HEK293T (cell line): ENCODE measurements at regions not wholly inside any gene's neighbourhood (a gene's known extent, or its start where the extent isn't known, plus 50 kb on each side); places are given as distances from the start of the nearest gene placed in this dataset.

Experiments
- BHLHE40 ChIP-seq: fragments of 450-650 bp; IDR thresholded peaks from 2 replicates; pipeline ENCODE4 v1.6.1; 2016; ENCODE audit warnings: mild to moderate bottlenecking, moderate library complexity, borderline replicate concordance
- ELF4 ChIP-seq: fragments of 450-650 bp; IDR thresholded peaks from 2 replicates; pipeline ENCODE4 v1.6.1; 2017; ENCODE audit warnings: antibody characterized with exemption
- FOXA1 ChIP-seq: fragments of 450-650 bp; IDR thresholded peaks from 2 replicates; pipeline ENCODE4 v1.6.1; 2016; ENCODE audit warnings: mild to moderate bottlenecking
- FOXM1 ChIP-seq: fragments of 450-650 bp; IDR thresholded peaks from 2 replicates; pipeline ENCODE4 v1.6.1; 2017; ENCODE audit warnings: mild to moderate bottlenecking, borderline replicate concordance
- SP1 ChIP-seq: fragments of 450-650 bp; IDR thresholded peaks from 2 replicates; pipeline ENCODE4 v1.6.1; 2017
- SUZ12 ChIP-seq: fragments of 450-650 bp; IDR thresholded peaks from 2 replicates; pipeline ENCODE4 v1.6.1; 2016; ENCODE audit warnings: mild to moderate bottlenecking
- TARDBP ChIP-seq: fragments of 450-650 bp; IDR thresholded peaks from 2 replicates; pipeline ENCODE4 v1.6.1; 2016
- ZNF384 ChIP-seq: fragments of 450-650 bp; IDR thresholded peaks from 2 replicates; pipeline ENCODE4 v1.6.1; 2016
- TF ChIP-seq, protein P1 (sequence below): fragments of 450-650 bp; IDR thresholded peaks from 2 replicates; pipeline ENCODE4 v1.6.1; 2016

DNA sequence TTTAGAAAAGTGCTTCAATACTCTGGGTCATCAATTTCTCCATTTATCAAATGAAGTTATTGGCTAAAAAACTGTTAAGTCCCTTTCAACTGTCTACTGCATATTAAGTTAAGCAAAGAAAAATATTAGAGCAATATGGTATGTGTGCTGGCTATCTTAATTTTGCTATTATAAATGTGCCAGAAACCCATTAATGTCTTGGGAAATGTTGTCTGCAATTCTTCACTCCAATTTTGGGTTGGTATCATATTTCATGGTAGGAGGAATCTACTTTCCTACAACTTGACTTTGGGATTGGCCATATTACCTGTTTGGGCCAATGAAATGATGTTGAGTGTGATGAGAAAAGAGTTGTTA lies 1063.9 kb downstream of the PLA2G4A start:
- TF ChIP-seq TARDBP (no peak), BHLHE40 (no peak), SP1 (no peak), SUZ12 (no peak), ELF4 (no peak), ZNF384 (no peak), FOXA1 (no peak), FOXM1 (no peak)
- TF ChIP-seq, protein P1, sequence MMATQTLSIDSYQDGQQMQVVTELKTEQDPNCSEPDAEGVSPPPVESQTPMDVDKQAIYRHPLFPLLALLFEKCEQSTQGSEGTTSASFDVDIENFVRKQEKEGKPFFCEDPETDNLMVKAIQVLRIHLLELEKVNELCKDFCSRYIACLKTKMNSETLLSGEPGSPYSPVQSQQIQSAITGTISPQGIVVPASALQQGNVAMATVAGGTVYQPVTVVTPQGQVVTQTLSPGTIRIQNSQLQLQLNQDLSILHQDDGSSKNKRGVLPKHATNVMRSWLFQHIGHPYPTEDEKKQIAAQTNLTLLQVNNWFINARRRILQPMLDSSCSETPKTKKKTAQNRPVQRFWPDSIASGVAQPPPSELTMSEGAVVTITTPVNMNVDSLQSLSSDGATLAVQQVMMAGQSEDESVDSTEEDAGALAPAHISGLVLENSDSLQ, result no peak
